Erythroblast (primary cell): ENCODE measurements at regions not wholly inside any gene's neighbourhood (a gene's known extent, or its start where the extent isn't known, plus 50 kb on each side); places are given as distances from the start of the nearest gene placed in this dataset.

ENCODE experiments used
- GATA1 ChIP-seq: IDR thresholded peaks from 2 replicates; pipeline ENCODE4 v1.6.1; 2011; ENCODE audit warnings: low read depth, mild to moderate bottlenecking, control low read depth, low read length, moderate library complexity
- POLR2A ChIP-seq: IDR thresholded peaks from 2 replicates; pipeline ENCODE4 v1.6.1; 2011; ENCODE audit warnings: mild to moderate bottlenecking, low read length

DNA sequence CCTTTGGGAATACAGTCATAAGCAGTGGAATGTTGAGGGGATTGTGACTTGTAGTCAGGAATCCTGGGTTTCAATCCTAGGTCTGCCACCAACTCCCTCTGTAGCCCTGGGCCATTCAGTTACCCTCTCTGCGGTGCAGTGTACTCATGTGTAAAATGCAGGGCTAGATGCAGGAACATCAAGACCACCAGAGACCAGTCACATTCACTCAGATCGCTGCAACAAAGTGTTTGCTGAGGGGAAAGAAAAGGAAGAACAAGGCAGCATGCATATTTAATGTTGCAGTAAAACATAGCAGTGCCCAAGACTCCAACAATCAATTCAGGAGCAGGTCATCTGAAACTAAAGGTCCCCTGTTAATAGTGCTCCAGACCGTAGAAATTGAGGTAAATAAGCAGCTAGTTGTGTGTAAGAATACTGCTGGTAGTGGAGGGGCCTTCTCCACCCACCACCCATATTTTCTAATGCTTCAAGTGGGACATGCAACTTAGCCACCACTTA, 410.7 kb downstream of the OMA1 start:
- TF ChIP-seq POLR2A (no peak), GATA1 (no peak)
